HG03108 (cell line): ENCODE measurements at regions not wholly inside any gene's neighbourhood (a gene's known extent, or its start where the extent isn't known, plus 50 kb on each side); places are given as distances from the start of the nearest gene placed in this dataset.
"Not testable (repeated sequence)": the region's sequence is repeated elsewhere in the genome, so short reads cannot be mapped to it uniquely, and the experiment has no call there.

ENCODE experiments used
- ATAC-seq: cut with Tn5 transposase; IDR thresholded peaks from one replicate; pipeline ENCODE4 v1.9.1; 2021; ENCODE audit warnings: moderate library complexity; ENCODE audit not compliant: unreplicated experiment

- no peak for ATAC-seq
Observed at GRCh38 chr1:29779146-29779545, 542.8 kb downstream of the PTPRU start.

- no peak for ATAC-seq
Observed at GRCh38 chr1:29777522-29777921, 541.2 kb downstream of the PTPRU start.

DNA sequence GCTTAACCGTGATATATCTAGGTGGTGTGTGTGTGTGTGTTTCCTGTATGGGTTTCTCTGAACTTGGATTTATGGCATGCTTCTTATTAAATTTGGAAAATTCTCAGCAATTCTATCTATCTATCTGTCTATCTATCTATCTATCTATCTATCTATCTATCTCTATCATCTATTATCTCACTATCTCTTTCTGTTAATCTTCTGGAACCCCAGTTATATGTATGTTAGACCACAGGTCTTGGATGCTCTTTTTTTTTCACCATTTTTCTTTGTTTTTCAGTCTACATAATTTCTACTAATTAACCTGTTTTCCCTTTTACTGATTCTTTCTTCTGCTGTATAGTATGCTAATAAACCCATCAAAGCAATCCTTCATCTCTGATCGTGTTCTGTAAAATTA is 538.0 kb downstream of the PTPRU start:
- no peak for ATAC-seq

- ATAC-seq: no peak
Observed at GRCh38 chr1:29772584-29773100, 536.3 kb downstream of the PTPRU start.

DNA sequence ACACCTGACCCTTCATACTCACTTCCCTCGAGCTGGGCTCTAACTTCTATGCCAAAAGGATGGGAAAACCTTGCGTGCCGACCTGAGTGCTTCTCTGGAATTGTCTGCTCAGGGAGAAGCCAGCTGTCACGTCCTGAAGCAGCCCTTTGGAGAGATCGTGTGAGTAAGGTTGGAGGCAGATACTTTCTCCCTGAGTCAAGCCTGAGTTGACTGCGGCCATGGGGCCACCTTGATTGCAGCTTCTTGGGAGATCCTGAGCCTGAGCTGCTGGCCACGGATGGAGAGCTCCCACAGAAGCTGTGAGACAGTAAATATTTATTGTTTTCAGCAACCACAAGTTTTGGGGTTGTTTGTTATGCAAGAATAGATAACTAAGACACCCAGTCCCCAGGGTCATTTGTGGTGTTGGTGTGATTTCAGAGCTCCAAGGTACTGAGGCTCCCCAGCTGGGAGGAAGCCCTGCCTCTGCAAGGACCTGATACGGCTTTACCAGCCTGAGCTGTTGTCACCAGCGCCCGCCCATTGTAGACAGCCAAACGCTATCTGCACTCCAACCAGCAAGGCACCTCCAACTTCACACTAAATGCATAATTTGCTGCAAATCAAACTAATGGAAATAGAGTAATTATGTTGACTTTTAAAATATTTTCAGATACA is 531.6 kb downstream of the PTPRU start:
- no peak for ATAC-seq

DNA sequence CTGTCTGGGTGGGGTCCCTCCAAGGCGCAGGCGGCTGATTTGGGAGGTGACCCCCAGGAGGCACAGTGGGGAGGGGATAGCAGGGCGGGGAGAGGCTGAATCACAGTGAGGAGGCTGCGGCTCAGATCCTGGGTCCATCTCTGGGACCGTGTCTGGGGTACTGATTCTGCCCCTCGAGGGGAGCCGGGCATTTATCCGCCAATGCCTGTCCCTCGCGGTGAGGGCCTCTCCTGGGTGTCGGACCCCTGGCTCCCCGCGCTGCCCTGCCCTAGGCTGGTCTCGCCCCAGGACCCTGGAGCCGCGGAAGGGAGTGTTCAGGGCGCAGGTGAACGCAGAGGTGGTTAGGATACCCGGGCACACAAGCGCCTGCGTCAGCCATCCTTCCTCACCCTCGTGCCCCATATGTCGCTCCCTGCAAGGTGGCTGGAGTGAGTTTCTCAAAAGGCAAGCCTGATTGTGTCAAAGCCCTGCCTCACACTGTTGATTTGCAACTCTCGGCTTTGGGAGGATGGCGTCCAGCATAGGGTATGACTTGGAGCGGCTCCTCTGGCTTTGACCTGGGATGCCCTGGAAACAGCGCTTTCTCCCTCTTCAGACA is 530.9 kb downstream of the PTPRU start:
- no peak for ATAC-seq

DNA sequence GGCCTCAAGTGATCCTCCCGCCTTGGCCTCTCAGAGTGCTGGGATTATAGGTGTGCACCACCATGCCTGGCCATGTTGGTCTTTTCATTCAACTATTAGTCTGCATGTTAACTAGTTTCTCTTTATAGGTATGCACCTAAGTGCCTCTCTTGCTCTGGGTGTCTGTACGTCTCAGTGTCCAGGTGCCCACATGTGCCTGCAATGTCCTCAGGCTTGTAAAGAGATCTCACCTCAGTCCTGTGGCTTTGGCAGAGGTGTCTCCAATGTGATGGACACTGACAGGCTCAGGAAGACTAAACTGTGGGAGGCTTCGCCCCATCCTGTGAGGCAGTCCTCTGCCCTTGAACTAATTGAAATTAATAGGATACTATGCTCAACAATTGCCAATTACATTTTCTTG is 526.3 kb downstream of the PTPRU start:
- ATAC-seq: no peak

GRCh38 chr1:29761159-29761928 is 525.0 kb downstream of the PTPRU start:
- ATAC-seq: no peak

DNA sequence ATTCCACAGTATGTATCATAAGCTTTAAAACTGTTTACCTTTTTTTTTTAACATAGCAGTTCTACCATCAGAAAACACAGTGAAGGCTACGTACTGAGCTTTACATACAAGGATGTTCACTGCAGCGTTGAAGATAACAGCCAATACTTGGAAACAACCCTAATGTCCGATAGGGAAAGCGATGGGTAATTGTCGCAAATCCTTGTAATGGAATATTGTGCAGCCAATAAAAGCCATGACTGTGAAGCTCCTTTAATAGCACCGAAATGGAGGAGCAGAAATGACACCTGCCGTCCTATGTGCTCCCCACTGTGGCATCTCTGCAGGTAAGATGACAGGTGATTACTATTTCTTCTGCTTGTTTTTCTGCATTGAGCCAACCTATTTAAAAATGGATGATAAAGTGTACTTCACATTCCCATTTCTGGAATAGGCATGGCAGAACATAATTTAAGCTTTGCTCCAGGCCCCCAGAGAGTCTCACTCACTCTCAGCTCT is 523.8 kb downstream of the PTPRU start:
- no peak for ATAC-seq

DNA sequence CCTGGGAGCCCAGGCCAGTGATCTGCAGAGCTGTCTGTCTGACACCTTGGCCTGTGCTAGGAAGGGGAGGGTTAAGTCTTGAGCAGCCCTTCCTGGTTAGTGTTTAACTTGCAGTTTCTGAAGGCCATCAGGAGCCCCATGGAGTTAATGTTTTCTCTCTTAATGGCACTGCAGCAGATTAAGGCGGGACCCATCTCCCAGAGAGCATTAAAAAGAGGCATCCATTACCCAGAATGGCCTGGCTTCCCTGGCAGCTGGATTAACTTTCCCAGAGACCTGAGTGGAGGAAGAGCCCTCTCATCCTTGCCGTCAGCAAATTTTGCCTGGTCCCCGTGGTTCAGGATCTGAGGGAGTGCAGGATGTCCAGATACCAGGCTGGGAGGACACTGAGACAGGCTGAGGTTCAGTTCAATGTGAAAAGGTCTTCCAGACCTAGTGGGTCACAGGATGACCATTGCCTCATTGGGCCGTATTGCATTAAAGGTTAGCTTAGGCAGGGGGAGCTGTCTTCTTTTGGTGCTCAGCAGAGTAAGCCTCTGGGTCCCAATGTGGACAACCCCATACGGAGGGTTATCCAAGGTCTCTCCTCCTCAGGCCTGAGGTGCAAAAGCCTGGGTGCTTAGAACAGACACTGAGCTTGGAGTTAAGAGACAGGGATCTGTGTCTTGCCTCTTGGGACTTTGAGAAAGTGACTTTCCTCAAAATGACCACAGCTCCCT is 522.6 kb downstream of the PTPRU start:
- no peak for ATAC-seq

GRCh38 chr1:29757866-29758780 is 521.8 kb downstream of the PTPRU start:
- ATAC-seq: no peak

DNA sequence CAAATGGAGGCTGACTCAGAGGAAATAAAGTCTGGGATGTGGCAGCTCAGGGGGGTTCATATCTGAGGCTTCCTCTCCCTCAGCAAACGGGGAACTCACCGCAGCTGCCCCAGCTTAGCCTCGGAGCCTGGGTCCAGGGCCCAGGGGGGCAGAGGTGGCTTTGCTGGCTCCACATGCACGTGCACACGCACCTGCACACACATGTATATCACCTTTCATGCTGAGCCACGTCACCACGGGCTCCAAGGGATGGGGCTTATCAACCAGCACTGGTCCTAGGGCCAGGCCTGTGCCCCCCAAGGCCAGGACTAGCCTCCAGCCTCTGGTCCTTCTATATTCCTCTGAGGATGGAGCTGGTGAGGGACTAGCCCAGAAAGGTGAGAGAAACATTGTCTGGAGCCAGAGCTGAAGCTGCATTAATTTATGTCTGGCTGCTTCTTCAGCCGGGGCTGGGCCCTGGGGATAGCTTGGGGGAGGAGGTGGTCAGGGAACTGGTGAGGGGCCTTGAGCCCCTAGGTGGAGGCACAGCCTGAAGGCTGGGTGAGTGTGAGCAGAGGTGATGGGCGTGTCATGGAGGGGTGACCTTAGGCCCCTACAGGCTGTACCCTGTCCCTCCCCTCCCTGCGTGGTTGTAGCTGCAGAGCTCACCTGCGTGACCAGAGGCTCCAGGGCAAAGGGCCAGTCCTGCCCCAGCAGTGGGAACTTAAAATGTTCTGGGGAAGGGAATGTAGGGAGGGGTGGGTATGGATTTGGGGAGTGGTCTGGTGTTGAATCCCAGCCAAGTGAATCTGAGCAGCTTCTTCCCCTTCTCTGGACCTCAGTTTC is 520.8 kb downstream of the PTPRU start:
- no peak for ATAC-seq

- ATAC-seq: no peak
Observed at GRCh38 chr1:29756498-29756897, 520.2 kb downstream of the PTPRU start.

DNA sequence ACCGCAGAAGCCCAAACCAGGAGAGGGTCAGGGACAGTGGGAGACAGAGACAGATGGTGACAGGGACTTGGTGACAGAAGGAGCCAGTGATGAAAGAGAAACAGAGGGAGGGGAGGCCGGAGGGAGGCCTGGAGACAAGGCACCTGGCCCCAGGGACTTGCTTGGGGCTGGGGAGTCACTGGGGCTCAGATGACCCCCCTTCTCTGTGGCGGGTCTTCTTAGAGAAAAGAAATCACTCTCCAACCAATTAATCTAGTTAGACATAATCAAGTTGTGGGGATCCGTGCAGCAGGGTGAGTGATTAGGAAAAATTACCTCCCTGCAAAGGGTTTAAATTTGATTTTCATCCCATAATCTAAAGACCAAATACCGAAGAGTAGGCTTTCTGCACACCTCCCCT is 519.8 kb downstream of the PTPRU start:
- ATAC-seq: no peak

- not testable (repeated sequence) for ATAC-seq
Observed at GRCh38 chr1:29755412-29756015, 519.2 kb downstream of the PTPRU start.

DNA sequence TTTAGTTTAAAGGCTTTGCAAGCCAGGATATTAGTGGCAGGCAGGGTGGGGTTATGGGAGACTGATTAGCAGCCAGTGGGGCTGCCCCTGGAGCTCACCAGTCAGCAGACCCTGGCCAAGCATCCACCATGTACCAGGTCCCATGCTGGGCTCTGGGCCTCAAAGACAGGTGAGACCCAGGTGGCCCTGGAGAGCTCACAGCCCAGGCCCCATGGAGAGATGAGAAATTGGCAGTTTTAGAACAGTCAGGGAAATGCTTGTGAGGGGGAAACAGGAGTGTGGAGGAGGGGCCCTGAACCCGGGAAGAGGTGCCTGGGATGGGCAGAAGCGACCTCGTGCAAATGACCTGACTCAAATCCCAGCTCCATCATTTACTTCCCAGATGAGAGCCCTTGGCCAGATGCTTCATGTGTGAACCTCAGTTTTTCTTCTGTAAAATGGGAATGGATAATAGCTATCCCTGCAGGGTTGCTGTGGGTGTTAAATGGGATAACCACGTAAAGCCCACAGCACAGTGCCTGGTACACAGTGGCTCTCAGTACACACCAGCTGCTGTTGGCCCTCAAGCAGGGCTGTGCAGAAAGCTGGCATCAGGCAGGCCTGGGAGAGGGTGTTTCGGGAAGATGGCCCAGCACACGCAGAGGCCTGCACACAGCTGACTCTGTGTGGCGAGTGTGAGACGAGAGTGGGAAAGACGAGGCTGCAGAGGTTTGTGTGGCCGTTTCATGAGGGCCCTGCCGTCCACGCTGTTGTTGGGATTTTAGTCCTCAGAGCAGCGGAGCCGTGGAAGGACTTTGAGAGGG is 518.5 kb downstream of the PTPRU start:
- ATAC-seq: no peak

DNA sequence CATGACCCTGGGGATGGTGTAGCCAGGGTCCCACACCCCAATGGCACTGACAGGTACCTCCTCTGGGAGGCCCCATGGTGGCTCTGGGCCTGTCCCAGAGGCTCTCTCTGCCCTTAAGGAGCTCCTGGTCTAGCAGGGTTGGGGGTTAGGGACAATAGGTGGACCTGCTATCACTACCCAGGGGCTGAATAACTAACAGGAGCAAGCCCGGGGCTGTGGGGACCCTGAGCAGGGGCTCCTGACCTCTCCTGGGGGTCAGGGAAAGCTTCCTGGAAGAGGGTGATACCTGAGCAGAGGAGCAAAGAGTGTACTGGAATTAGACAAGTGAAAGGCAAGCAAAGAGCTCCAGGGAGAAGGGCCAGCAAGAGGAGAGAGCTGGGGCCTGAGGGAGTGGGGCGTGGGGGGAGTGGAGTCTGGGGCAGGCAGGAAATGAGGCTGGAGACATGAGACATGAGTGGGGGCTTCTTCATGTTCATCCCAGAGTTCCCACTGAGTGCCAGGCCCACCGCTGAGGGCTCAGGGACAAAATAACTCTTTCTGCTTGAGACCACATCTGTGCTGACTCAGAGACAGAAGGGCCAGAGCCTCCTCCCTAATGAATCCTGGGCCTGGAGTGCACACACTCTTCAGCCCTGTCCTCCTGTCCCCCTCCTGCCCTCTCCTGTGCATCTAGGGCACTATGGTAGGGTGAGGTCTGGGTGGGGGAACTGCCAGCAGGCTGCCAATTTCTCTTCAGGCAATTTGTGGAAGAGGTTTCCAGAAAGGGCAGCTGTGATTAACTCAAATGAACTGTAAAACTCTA is 517.6 kb downstream of the PTPRU start:
- ATAC-seq: no peak
